GM18507 (cell line): ENCODE measurements at regions not wholly inside any gene's neighbourhood (a gene's known extent, or its start where the extent isn't known, plus 50 kb on each side); places are given as distances from the start of the nearest gene placed in this dataset.
"Not testable (repeated sequence)": the region's sequence is repeated elsewhere in the genome, so short reads cannot be mapped to it uniquely, and the experiment has no call there.

Experiments used
- DNase-seq: peaks from one replicate; pipeline ENCODE4 v3.0.0; 2011; ENCODE audit warnings: low read depth; ENCODE audit not compliant: insufficient read length; ENCODE audit errors: extremely low spot score
- FAIRE-seq: peaks from 2 replicates; lab custom pipeline; 2011; peaks lifted over from hg19 to GRCh38; lab: Jason Lieb, UNC

- FAIRE-seq (no peak), DNase-seq (no peak)
Measured at GRCh38 chrX:94751611-94752010, 1077.6 kb downstream of the FAM133A start.

DNA sequence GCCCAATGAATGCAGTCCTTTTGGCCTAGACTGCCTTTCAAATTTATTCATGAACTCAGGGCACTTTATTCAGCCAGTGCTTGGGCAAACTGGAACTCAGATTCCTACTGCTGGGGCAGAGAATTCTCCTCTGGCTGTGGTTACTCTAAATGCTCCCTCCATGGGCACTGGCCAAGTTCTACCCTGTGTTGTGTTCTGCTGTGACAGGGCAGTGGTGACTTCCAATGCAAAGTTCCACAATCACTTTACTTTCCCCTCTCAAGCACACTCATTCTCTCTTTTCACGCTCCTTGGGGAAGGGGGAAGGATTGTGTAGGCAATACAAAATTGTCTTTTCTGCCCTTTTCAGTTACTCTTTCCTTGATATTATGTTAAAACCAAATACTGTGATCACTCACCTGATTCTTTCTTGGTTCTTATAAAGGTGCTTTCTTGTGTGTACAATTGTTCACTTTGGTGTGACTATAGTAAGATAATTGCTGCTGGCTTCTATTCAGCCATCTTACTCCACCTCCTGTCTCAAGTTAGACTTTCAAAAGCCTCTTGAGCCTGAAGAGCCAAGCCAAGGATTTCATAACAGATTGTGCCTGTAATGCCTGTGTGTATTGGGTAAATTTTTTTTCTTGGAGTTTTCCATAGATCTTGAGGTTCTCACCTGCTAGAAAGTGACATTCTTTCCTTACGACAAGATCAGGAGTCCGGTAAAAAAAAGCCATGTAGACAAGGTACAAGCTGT is 1078.6 kb downstream of the FAM133A start:
- DNase-seq = no peak
- no peak for FAIRE-seq

DNA sequence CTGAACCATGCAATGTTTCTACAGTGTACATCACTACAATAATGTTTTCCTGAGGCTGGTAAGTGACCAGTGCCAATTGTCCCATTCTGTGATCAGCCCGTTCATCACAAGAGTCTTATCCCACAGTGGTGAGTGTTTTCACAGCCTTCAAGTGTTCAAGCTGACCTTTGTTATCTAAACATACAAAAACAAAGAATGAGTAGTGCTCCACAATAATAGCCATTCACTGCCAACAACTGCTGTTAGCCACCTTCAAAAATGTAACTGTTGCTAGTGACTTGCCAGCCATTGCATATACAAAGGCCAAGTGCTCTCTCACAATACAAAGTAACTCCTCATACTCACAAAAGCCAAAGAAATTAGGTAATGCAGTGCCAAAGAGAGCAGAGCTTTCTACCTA is 1084.1 kb downstream of the FAM133A start:
- FAIRE-seq (no peak), DNase-seq (no peak)

DNA sequence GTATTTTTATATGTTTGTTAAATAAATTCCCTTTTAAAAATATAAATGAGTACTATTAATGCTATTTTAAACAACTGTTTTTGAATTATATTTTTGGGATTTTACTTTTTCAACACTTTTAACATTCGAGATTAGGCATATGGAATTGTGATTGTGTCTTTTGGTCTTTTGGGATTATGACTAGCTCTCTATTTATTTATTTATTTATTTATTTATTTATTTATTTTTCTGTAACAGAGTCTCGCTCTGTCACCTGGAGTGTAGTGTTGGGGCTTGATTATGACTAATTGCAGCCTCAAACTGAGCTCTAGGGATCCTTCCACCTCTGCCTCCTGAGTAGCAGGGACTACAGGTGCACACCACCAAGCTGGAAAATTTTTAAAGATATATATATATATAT is 1101.6 kb downstream of the FAM133A start:
- DNase-seq (no peak), FAIRE-seq (no peak)

DNA sequence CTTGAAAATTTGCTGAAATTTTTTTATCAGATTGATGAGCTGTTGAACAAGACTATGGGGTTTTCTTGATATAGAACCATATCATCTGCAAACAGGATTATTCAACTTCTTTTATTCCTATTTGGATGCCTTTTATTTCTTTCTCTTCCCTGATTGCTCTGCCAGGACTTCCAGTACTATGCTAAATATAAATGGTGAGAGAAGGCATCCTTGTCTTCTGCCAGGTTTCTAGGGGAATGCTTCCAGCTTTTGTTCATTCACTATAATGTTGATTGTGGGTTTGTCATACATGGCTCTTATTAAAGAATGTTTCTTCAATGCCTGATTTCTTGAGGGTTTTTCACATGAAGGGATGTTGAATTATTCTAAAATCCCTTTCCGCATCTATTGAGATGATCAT is 1139.5 kb downstream of the FAM133A start:
- no peak for FAIRE-seq

DNA sequence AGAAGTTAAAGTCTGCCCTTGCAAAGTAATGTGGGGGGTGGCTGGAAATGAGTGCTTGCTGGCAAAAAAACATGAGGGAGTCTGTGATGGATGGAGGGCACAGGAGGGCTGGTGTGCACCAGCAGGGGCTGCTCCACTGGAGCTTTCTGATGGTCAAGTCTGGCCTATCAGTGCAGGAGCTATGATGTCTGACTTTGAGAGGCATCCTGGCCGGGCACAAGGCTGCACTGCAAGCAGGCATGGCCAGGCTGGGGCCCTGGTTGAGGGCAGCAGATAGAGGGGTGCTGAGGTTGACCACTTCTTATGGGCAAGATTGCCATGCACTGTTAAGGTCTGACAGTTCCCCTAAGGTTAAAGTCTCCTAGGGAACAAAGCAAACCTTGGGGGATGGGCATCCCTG is 1140.2 kb downstream of the FAM133A start:
- DNase-seq = no peak

More for the DNA sequence above, 1139.5 kb downstream of the FAM133A start:
- no peak for DNase-seq

GRCh38 chrX:94830717-94831116 is 1156.7 kb downstream of the FAM133A start:
- FAIRE-seq = no peak
- no peak for DNase-seq

More for the DNA sequence above, 1140.2 kb downstream of the FAM133A start:
- no peak for FAIRE-seq

DNA sequence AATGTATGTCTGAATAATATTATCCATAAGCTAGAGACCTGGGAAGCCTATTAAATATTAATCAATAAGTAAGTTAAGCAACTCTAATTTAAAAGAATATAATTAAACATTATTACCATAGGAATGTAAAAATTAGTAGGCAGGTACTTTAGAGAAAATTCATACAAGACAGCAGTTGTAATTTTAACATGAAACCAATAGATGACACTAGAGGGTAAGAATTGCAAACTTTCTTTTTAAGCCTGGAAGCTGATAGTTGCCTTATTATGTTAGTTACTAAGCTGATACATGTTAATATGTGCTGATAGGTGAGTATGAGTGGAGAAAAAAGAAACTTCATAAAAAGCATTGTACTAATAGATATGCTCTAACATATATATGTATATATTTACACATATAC is 1157.4 kb downstream of the FAM133A start:
- no peak for FAIRE-seq

DNA sequence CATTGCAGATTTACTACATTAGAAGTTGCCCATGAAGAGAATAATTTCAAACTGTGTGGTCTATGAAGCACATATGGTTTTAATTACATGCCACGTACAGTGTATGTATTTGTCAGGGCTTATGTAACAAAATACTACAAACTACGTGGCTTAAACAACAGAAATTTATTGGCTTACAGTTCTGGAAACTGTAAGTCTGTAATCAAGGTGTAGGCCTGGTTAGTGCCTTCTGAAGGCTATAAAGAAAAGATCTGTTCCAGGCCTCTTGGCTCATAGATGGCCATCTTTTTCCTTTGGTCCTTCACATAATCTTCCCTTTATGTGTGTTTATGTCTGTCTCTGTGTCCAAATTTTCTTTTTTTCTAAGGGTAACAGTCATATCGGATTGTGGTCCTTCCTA is 1160.2 kb downstream of the FAM133A start:
- FAIRE-seq = no peak
- no peak for DNase-seq

More for the DNA sequence above, 1157.4 kb downstream of the FAM133A start:
- no peak for DNase-seq

GRCh38 chrX:94850811-94851210 is 1176.8 kb downstream of the FAM133A start:
- DNase-seq (no peak), FAIRE-seq (no peak)

- DNase-seq (no peak), FAIRE-seq (no peak)
Measured at GRCh38 chrX:94854251-94854650, 1180.2 kb downstream of the FAM133A start.

GRCh38 chrX:94862470-94862869 is 1188.5 kb downstream of the FAM133A start:
- not testable (repeated sequence) for DNase-seq, FAIRE-seq

GRCh38 chrX:94871640-94872039 is 1197.6 kb downstream of the FAM133A start:
- FAIRE-seq (no peak), DNase-seq (no peak)

DNA sequence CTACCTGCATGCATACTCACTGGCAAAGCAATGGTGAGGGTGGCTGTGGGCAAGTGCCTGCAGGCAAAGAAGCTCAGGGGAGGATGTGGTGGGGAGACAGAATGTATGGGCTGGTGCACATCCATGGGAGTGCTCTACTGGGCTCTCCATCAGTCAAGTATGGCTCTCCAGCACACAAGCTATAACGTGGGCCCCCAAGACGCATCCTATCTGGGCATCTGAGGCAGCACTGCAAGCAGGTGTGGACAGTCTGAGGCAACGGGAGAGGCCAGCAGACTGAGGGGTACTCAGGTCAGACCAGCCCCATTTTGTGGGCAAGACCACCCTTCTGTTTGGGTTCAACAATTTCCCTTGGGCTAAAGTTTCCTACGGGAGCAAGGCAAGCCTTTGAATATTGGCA is 1227.8 kb downstream of the FAM133A start:
- DNase-seq = no peak
- FAIRE-seq = no peak

DNA sequence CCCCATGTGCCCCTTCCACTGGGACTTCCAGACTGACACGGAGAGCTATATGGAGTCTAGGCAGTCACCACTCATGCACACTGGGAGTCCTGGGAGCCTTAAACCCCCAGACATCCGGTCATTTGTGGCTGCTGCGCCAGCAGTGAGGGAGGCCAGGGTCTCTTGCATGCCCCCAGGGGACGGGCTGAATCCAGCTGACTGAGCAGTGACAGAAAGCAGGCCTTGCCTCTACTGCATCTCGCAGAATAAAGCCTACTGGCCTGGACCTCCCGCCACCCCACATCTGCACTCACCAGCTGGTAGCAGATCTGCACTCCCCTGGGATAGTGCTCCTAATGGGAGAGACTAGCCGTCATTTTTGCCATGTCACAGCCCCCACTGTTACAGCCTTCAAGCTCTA is 1234.2 kb downstream of the FAM133A start:
- FAIRE-seq = no peak
- no peak for DNase-seq

GRCh38 chrX:94908648-94909047 is 1234.6 kb downstream of the FAM133A start:
- no peak for DNase-seq
- no peak for FAIRE-seq

GRCh38 chrX:94914235-94914634 is 1240.2 kb downstream of the FAM133A start:
- DNase-seq = no peak
- FAIRE-seq = no peak

- DNase-seq (no peak), FAIRE-seq (no peak)
Measured at GRCh38 chrX:94932278-94932965, 1258.4 kb downstream of the FAM133A start.

DNA sequence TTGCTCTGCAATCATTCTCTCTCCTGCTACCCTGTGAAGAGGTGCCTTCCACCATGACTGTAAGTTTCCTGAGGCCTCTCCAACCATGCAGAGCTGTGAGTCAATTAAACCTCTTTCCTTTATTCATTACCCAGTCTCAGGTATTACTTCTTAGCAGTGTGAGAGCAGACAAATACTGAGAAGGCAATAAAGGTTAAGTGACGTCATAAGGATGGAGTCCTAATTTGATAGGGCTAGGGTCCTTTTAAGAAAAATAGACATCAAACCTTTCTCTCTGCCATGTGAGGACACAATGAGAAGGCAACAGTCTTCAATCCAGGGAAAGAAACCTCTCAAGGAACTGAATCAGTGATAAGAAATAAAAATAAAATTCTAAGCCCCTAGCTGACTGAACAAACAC is 1262.7 kb downstream of the FAM133A start:
- no peak for DNase-seq
- no peak for FAIRE-seq

GRCh38 chrX:94937491-94937890 is 1263.5 kb downstream of the FAM133A start:
- FAIRE-seq = no peak

DNA sequence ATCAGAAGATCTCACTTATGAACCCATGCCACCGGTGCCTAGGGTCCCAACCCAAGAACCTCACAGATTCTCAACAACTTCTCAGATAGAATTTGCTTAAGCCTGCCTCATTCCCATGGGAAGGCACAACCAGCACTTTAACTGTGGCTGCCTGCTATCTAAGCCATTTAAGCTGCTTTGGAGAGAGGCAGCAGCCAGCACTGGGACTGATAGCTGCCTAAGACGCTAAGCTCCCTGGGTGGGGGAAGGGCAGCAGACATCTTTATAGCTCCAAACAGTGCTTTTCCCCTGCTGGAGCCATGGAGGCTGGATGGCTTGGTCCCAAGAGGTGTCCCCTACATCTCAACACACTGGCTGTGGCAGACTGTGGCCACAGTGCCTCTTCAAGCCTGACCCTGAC is 1268.6 kb downstream of the FAM133A start:
- no peak for DNase-seq
- no peak for FAIRE-seq

More at GRCh38 chrX:94937491-94937890, 1263.5 kb downstream of the FAM133A start:
- DNase-seq = no peak
